ACC112 (cell line): ENCODE measurements at regions not wholly inside any gene's neighbourhood (a gene's known extent, or its start where the extent isn't known, plus 50 kb on each side); places are given as distances from the start of the nearest gene placed in this dataset.
A peak's percentile ranks its signal among the peaks of the same experiment; 100 is the strongest.
"Not testable (repeated sequence)": the region's sequence is repeated elsewhere in the genome, so short reads cannot be mapped to it uniquely, and the experiment has no call there.

Experiments
- H2AFZ ChIP-seq: fragments of 200-600 bp; sonication (generic); one replicate; pipeline ENCODE4 v1.6.0; 2017; ENCODE audit warnings: antibody characterized with exemption, low read length; ENCODE audit not compliant: unreplicated experiment
- H3K27ac ChIP-seq: fragments of 200-600 bp; sonication (generic); 2 replicates; pipeline ENCODE4 v1.5.1; 2014; ENCODE audit warnings: low read depth, mild to moderate bottlenecking, antibody characterized with exemption, low read length, moderate library complexity
- H3K27me3 ChIP-seq: fragments of 200-600 bp; sonication (generic); 2 replicates; pipeline ENCODE4 v1.6.1; 2014; ENCODE audit warnings: mild to moderate bottlenecking, antibody characterized with exemption, low read length, moderate library complexity, mixed read lengths; ENCODE audit not compliant: insufficient read depth
- H3K36me3 ChIP-seq: fragments of 200-600 bp; sonication (generic); 2 replicates; pipeline ENCODE4 v1.6.1; 2016; ENCODE audit warnings: mild to moderate bottlenecking, antibody characterized with exemption, low read length, moderate library complexity, mixed read lengths; ENCODE audit not compliant: insufficient read depth
- H3K4me1 ChIP-seq: fragments of 200-600 bp; sonication (generic); one replicate; pipeline ENCODE4 v1.6.1; 2016; ENCODE audit warnings: low read length, mixed read lengths; ENCODE audit not compliant: insufficient read depth, unreplicated experiment, control insufficient read depth
- H3K4me3 ChIP-seq: fragments of 200-600 bp; sonication (generic); 2 replicates; pipeline ENCODE4 v1.5.1; 2014; ENCODE audit warnings: mild to moderate bottlenecking, low read depth, low read length
- H3K79me2 ChIP-seq: fragments of 200-600 bp; sonication (generic); one replicate; pipeline ENCODE4 v1.6.0; 2016; ENCODE audit warnings: low read length; ENCODE audit not compliant: control insufficient read depth, unreplicated experiment, insufficient read depth

DNA sequence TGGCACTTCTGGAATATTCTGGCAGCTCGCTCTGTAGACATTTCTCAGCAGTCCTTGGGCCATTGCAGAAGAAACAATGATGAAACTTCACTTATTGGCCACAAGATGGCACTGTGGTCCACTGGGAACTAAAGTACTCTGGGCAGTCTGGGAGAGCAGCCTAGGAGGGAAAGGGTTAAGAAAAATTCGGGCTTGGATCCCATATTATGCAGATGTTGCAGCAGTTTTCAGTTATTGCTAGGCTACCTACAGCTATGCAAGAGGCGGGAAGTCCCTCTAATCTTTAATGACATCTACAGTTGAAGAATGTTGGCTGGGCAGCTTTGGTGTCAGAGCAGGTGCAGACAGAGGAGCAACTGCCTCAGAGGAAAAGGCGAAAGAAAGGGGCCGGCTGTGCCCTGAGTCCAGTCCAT lies 201.7 kb upstream of the PRSS58 start:
- Histone ChIP-seq H3K4me3 (no peak overlapping the region), H2AFZ (no peak overlapping the region), H3K4me1 (peaks cover 28% of the 10 kb centered on the region), H3K27ac (peak overlapping the region; percentile 87; the same call in 1 of the 2 replicates), H3K36me3 (no peaks in the 10 kb centered on the region), H3K27me3 (no peaks in the 10 kb centered on the region), H3K79me2 (no peaks in the 10 kb centered on the region)

DNA sequence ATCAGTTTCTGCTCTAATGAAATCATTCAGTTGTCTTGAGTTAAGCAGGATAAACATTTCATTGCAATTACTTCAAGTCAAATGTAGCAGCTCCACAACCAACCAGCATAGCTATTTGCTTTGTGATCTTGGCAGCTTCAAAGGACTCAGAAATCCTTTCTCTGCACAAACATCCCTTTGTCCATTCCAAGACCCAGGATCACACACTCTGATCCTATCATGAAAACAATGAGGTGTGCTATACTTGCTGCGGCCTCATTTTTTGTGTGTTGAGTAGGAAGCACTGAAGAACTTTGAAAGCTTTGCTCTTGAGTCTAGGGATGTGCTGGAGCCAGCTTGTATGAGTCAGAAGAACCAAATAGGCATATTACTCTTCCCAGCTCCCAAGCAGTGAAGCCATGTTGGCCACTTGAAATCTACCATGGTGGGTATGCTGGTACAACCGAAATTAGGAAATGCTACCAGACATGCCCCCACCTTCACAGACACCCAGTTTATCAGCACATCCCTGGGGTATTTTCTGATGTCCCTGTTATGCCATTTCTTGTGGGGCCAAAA lies 199.4 kb upstream of the PRSS58 start:
- Histone ChIP-seq H2AFZ (no peak overlapping the region), H3K4me1 (peaks cover 27% of the 10 kb centered on the region), H3K27ac (no peak overlapping the region), H3K27me3 (no peaks in the 10 kb centered on the region), H3K4me3 (no peak overlapping the region), H3K36me3 (no peaks in the 10 kb centered on the region), H3K79me2 (no peaks in the 10 kb centered on the region)

DNA sequence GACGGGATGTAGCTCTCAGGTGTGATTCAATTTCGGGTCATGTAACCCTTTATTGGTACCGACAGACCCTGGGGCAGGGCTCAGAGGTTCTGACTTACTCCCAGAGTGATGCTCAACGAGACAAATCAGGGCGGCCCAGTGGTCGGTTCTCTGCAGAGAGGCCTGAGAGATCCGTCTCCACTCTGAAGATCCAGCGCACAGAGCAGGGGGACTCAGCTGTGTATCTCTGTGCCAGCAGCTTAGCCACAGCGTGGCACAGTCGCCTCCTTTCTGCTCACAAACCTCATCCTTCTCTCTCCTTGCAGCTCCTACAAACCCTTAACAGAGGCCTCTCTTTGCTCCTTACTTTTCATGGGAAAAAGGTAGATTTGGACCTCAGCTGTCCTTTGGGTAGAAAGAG lies 197.5 kb upstream of the PRSS58 start:
- Histone ChIP-seq H3K79me2 (no peaks in the 10 kb centered on the region), H3K4me3 (no peak overlapping the region), H3K4me1 (peaks cover 9% of the 10 kb centered on the region), H3K27ac (no peak overlapping the region), H3K27me3 (no peaks in the 10 kb centered on the region), H2AFZ (no peak overlapping the region), H3K36me3 (no peaks in the 10 kb centered on the region)

DNA sequence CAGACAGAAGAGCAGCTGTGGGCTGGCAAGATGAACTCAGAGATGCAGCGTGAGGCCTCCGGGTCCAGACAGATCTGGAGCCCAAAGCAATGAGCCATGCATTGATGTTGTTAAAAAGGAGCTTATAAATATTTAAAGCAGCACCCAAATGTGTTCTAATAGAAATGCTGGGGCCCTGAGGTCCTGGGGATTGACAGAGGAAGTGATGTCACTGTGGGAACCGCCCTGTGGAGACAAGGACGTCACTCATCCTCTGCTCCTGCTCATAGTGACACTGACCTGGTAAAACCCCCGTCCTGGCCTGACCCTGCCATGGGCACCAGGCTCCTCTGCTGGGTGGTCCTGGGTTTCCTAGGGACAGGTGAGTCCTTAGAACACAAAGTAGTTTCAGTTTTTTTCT lies 197.0 kb upstream of the PRSS58 start:
- Histone ChIP-seq H3K4me3 (no peak overlapping the region), H3K27ac (no peak overlapping the region), H3K36me3 (no peaks in the 10 kb centered on the region), H3K4me1 (peaks cover 3% of the 10 kb centered on the region), H3K27me3 (no peaks in the 10 kb centered on the region), H3K79me2 (no peaks in the 10 kb centered on the region), H2AFZ (no peak overlapping the region)

DNA sequence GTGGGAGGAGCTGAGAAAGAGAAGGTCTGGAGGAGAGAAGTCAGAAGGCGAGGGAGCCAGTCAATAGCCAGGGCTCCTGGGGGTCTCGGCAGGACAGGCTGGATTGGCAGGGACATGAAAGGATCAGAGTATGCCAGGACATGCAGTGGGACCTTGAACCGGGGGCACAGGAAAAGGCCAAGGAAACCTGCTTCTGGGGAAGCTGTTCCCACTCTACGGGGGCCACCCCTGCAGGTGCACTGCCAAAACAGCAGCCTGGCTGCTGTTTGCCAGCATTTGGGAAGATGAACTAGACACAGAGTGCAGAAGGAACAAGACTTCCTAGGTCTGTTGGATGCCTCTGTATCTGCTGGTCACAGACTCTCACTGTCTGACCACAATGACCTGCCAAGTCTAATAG lies 194.9 kb upstream of the PRSS58 start:
- Histone ChIP-seq H3K4me3 (no peak overlapping the region), H3K27ac (no peak overlapping the region), H3K4me1 (no peaks in the 10 kb centered on the region), H3K79me2 (no peaks in the 10 kb centered on the region), H3K36me3 (no peaks in the 10 kb centered on the region), H2AFZ (no peak overlapping the region), H3K27me3 (no peaks in the 10 kb centered on the region)

- H3K27ac ChIP-seq, result no peak overlapping the region
- H2AFZ ChIP-seq, result no peak overlapping the region
- no peaks in the 10 kb centered on the region for H3K4me1 ChIP-seq
Measured at GRCh38 chr7:142451817-142452216, 194.0 kb upstream of the PRSS58 start.

DNA sequence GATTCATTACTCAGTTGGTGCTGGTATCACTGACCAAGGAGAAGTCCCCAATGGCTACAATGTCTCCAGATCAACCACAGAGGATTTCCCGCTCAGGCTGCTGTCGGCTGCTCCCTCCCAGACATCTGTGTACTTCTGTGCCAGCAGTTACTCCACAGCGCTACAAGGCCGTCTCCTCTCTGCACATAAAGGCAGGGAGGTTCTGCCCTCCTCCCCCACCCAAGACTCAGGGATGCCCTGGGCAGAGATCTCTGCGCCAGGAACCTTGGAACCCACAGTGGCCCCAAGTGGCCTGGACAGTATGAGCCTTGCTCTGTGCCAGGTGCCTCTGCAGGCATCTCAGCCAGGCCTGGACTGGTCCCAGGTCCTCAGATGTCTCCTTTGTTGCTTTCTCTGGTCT lies 193.4 kb upstream of the PRSS58 start:
- no peak overlapping the region for H2AFZ ChIP-seq
- H3K4me3 ChIP-seq, result no peak overlapping the region
- no peaks in the 10 kb centered on the region for H3K36me3 ChIP-seq
- H3K27ac ChIP-seq, result no peak overlapping the region
- H3K79me2 ChIP-seq, result no peaks in the 10 kb centered on the region
- H3K4me1 ChIP-seq, result no peaks in the 10 kb centered on the region
- no peaks in the 10 kb centered on the region for H3K27me3 ChIP-seq

More at GRCh38 chr7:142451817-142452216, 194.0 kb upstream of the PRSS58 start:
- no peak overlapping the region for H3K4me3 ChIP-seq
- no peaks in the 10 kb centered on the region for H3K79me2 ChIP-seq
- H3K27me3 ChIP-seq, result no peaks in the 10 kb centered on the region
- H3K36me3 ChIP-seq, result no peaks in the 10 kb centered on the region

- no peak overlapping the region for H2AFZ ChIP-seq
- no peaks in the 10 kb centered on the region for H3K27me3 ChIP-seq
- no peak overlapping the region for H3K27ac ChIP-seq
- no peaks in the 10 kb centered on the region for H3K4me1 ChIP-seq
- H3K36me3 ChIP-seq, result no peaks in the 10 kb centered on the region
- H3K4me3 ChIP-seq, result no peak overlapping the region
- H3K79me2 ChIP-seq, result no peaks in the 10 kb centered on the region
Measured at GRCh38 chr7:142450695-142451094, 192.8 kb upstream of the PRSS58 start.

DNA sequence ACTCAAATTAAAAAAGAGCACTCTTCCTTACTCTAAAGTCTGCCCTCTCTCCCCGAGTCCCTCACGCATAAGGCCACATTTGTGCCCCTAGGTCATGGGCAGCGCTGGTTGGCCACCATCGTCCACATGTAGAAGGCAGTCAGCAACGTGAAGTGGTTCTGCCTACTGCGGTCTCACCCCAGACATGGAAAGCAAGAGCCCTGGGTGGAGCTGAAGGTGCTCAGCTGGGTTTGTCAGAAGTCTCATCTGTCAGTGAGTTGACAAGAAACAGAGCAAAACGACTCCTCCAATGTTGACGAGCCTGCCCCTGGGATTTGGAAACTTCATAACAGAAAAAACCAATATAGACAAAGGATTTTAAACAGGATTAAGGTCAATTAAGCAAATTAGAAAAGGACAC lies 192.3 kb upstream of the PRSS58 start:
- H3K4me3 ChIP-seq, result no peak overlapping the region
- no peaks in the 10 kb centered on the region for H3K79me2 ChIP-seq
- no peaks in the 10 kb centered on the region for H3K36me3 ChIP-seq
- no peaks in the 10 kb centered on the region for H3K27me3 ChIP-seq
- H2AFZ ChIP-seq, result no peak overlapping the region
- no peak overlapping the region for H3K27ac ChIP-seq
- no peaks in the 10 kb centered on the region for H3K4me1 ChIP-seq

GRCh38 chr7:142448857-142449256 lies 191.0 kb upstream of the PRSS58 start:
- H3K79me2 ChIP-seq, H3K27ac ChIP-seq, H3K4me3 ChIP-seq, H3K27me3 ChIP-seq, H2AFZ ChIP-seq, H3K36me3 ChIP-seq, H3K4me1 ChIP-seq: not testable (repeated sequence)

GRCh38 chr7:142447762-142448161 lies 189.9 kb upstream of the PRSS58 start:
- Histone ChIP-seq H3K27ac (no peak overlapping the region), H3K27me3 (no peaks in the 10 kb centered on the region), H3K36me3 (no peaks in the 10 kb centered on the region), H3K4me3 (no peak overlapping the region), H3K79me2 (no peaks in the 10 kb centered on the region), H3K4me1 (peaks cover 10% of the 10 kb centered on the region), H2AFZ (no peak overlapping the region)
